WI38 (cell line): ENCODE measurements at regions not wholly inside any gene's neighbourhood (a gene's known extent, or its start where the extent isn't known, plus 50 kb on each side); places are given as distances from the start of the nearest gene placed in this dataset.

Source experiments
- H3K4me3 ChIP-seq: 2 replicates; pipeline ENCODE4 v1.5.1; 2011; ENCODE audit warnings: low read depth, mild to moderate bottlenecking, control low read depth, low read length
- TF ChIP-seq, protein P1 (sequence below): IDR thresholded peaks from 2 replicates; pipeline ENCODE4 v1.5.1; 2012; ENCODE audit warnings: low read depth, mild to moderate bottlenecking, control low read depth, low read length

DNA sequence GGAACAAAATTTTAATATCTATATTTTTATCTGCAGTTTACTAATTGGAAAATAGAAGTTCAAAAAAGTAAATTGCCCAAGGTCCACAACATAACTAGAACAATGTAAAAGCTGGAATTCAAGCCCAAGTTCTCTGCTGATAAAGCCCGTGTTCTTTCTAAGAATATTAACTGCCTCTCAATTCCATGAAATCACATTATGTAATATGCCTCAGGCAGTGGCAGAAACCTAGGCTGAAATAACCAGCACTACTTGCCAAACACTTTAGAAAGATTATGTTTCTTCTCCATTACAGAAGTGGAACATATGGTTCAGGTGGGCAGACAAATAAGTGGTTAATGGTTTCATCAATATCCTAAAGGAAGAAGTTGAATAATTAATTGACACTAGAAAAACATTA, 56.7 kb upstream of the ADGRL3 start:
- H3K4me3 ChIP-seq, result no peak overlapping the region
- TF ChIP-seq, protein P1, sequence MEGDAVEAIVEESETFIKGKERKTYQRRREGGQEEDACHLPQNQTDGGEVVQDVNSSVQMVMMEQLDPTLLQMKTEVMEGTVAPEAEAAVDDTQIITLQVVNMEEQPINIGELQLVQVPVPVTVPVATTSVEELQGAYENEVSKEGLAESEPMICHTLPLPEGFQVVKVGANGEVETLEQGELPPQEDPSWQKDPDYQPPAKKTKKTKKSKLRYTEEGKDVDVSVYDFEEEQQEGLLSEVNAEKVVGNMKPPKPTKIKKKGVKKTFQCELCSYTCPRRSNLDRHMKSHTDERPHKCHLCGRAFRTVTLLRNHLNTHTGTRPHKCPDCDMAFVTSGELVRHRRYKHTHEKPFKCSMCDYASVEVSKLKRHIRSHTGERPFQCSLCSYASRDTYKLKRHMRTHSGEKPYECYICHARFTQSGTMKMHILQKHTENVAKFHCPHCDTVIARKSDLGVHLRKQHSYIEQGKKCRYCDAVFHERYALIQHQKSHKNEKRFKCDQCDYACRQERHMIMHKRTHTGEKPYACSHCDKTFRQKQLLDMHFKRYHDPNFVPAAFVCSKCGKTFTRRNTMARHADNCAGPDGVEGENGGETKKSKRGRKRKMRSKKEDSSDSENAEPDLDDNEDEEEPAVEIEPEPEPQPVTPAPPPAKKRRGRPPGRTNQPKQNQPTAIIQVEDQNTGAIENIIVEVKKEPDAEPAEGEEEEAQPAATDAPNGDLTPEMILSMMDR, result no peak

DNA sequence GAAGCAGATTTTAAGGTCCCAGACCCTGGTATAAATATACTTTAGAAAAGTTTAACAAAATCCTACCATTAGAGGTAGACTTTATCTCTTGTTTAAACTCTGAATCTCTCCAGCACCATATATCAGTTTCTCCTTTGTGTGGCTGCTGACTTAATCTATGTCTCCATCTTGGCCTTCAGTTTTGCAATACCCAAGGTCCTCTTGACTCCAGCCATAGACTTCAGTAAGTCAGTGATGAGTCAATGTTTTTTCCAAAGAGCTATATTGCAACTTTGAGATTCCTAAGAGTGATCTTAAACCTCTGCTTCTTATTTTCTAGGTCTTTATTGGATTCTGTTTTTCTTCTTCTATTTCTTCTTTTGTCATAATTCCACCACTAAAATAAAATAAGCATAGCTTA, 50.8 kb upstream of the ADGRL3 start:
- TF ChIP-seq, protein P1, result no peak
- H3K4me3 ChIP-seq, result no peak overlapping the region
